ENCODE measurements at regions not wholly inside any gene's neighbourhood (a gene's known extent, or its start where the extent isn't known, plus 50 kb on each side); places are given as distances from the start of the nearest gene placed in this dataset.

DNA sequence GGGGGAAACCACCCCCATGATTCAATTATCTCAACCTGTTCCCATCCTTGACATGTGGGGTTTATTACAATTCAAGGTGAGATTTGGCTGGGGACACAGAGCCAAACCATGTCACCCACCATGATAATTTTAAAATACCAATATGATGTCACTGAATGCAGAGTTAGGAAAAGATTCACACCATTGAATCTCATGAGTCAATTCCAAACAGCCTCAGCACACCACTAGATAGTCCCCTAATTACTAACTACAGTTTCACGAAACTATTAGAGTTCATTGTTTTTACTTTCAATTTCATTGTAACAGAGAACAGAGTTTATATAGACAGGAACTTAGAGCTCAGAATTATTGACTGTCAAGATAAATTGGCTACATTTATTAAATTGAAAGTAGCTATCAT, 410.2 kb downstream of the FAM47A start:
- Histone ChIP-seq H3K9me3 (ENCODE audit: control insufficient read depth, insufficient read depth, low read length) (no peaks in the 10 kb centered on the region), H3K36me3 (ENCODE audit: control insufficient read depth, low read length) (no peaks in the 10 kb centered on the region), H3K4me2 (ENCODE audit: low read length) (no peak overlapping the region), H3K27ac (ENCODE audit: low read depth, low read length) (no peak overlapping the region), H3K27me3 (ENCODE audit: control insufficient read depth, low read length) (no peaks in the 10 kb centered on the region), H4K20me1 (ENCODE audit: control insufficient read depth, insufficient read depth, low read depth, low read length) (no peaks in the 10 kb centered on the region), H3K4me3 (ENCODE audit: low read length) (no peak overlapping the region), H3F3A (ENCODE audit: control insufficient read depth, insufficient read depth) (no peaks in the 10 kb centered on the region), H3K9me2 (replicated peaks; ENCODE audit: control insufficient read depth, low read length) (no peaks in the 10 kb centered on the region), H3K79me2 (ENCODE audit: control insufficient read depth, low read length) (no peaks in the 10 kb centered on the region), H3K4me1 (ENCODE audit: control insufficient read depth, low read length) (no peaks in the 10 kb centered on the region)
- TF ChIP-seq, protein P1, sequence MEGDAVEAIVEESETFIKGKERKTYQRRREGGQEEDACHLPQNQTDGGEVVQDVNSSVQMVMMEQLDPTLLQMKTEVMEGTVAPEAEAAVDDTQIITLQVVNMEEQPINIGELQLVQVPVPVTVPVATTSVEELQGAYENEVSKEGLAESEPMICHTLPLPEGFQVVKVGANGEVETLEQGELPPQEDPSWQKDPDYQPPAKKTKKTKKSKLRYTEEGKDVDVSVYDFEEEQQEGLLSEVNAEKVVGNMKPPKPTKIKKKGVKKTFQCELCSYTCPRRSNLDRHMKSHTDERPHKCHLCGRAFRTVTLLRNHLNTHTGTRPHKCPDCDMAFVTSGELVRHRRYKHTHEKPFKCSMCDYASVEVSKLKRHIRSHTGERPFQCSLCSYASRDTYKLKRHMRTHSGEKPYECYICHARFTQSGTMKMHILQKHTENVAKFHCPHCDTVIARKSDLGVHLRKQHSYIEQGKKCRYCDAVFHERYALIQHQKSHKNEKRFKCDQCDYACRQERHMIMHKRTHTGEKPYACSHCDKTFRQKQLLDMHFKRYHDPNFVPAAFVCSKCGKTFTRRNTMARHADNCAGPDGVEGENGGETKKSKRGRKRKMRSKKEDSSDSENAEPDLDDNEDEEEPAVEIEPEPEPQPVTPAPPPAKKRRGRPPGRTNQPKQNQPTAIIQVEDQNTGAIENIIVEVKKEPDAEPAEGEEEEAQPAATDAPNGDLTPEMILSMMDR (IDR thresholded peaks at IDR 0.05; ENCODE audit: low read depth, low read length, poor library complexity, severe bottlenecking) = no peak
- TF ChIP-seq EZH2phosphoT487 (IDR thresholded peaks at IDR 0.05; ENCODE audit: borderline replicate concordance, low read length) = no peak

DNA sequence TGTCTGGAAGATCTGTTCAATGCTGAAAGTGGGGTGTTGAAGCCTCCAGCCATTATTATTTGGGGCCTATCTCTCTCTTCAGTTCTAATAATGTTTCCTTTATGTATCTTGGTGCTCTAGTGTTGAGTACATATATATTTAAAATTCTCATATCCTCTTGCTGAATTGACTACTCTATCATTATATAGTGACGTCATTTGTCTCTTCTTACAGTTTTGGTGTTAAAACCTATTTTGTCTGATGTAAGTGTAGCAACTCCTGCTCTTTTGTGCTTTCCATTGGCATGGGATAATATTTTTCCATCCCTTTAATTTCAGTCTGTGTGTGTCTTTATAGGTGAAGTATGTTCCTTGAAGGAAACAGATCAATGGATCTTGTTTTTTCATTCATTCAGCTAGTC, 446.0 kb downstream of the FAM47A start:
- Histone ChIP-seq H3K27me3 (ENCODE audit: control insufficient read depth, low read length) (no peaks in the 10 kb centered on the region), H3K27ac (ENCODE audit: low read depth, low read length) (no peak overlapping the region), H3K9me2 (replicated peaks; ENCODE audit: control insufficient read depth, low read length) (no peaks in the 10 kb centered on the region), H4K20me1 (ENCODE audit: control insufficient read depth, insufficient read depth, low read depth, low read length) (no peaks in the 10 kb centered on the region), H3F3A (ENCODE audit: control insufficient read depth, insufficient read depth) (no peaks in the 10 kb centered on the region), H3K9me3 (ENCODE audit: control insufficient read depth, insufficient read depth, low read length) (no peaks in the 10 kb centered on the region), H3K4me3 (ENCODE audit: low read length) (no peak overlapping the region), H3K4me1 (ENCODE audit: control insufficient read depth, low read length) (no peaks in the 10 kb centered on the region), H3K36me3 (ENCODE audit: control insufficient read depth, low read length) (no peaks in the 10 kb centered on the region), H3K4me2 (ENCODE audit: low read length) (no peak overlapping the region), H3K79me2 (ENCODE audit: control insufficient read depth, low read length) (no peaks in the 10 kb centered on the region)
- TF ChIP-seq EZH2phosphoT487 (IDR thresholded peaks at IDR 0.05; ENCODE audit: borderline replicate concordance, low read length) = no peak
- TF ChIP-seq, protein P1 (IDR thresholded peaks at IDR 0.05; ENCODE audit: low read depth, low read length, poor library complexity, severe bottlenecking) = no peak
